ENCODE measurements at regions not wholly inside any gene's neighbourhood (a gene's known extent, or its start where the extent isn't known, plus 50 kb on each side); places are given as distances from the start of the nearest gene placed in this dataset.

DNA sequence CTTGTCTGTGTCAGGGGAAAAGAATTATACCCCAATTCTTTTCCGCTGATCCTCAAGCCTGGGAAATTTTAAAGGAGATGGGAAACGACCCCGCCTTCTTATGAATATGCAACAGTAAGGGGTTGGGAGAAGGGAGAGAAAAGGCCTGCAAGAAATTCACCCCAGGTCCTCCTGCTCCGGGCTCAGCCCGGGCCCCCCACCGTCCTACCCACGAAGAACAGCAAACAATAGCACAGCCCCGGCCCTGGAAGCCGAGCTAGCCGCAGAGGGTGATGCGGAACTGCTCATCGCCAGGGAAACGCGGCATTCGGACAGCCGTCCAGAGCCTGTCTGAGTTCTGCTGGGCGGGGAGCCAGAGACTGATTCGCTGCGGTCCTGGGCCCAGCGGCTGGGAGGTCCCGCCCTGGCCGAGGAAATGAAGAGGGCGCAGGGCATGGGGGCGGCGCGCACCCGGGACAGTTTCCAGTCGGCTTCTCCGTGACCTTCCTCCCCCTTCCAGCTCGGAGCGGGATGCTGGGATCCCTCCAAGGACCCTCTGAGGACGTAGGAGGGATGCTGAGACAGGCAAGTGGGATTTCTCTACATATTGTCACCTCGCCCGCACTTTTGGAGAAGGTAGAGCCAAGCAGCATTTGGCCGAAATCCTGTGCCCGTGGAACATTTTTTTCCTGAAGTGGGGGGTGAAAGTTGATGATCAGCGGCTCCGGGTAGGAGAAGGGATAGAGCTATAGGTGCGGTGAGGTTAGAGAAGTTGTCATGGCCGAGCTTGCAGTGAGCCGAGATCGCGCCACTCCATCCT, 82.3 kb upstream of the C1QTNF9B start:
- TF ChIP-seq, protein P1, sequence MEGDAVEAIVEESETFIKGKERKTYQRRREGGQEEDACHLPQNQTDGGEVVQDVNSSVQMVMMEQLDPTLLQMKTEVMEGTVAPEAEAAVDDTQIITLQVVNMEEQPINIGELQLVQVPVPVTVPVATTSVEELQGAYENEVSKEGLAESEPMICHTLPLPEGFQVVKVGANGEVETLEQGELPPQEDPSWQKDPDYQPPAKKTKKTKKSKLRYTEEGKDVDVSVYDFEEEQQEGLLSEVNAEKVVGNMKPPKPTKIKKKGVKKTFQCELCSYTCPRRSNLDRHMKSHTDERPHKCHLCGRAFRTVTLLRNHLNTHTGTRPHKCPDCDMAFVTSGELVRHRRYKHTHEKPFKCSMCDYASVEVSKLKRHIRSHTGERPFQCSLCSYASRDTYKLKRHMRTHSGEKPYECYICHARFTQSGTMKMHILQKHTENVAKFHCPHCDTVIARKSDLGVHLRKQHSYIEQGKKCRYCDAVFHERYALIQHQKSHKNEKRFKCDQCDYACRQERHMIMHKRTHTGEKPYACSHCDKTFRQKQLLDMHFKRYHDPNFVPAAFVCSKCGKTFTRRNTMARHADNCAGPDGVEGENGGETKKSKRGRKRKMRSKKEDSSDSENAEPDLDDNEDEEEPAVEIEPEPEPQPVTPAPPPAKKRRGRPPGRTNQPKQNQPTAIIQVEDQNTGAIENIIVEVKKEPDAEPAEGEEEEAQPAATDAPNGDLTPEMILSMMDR (IDR thresholded peaks at IDR 0.05; ENCODE audit: poor library complexity), result no peak
- TF ChIP-seq EZH2phosphoT487 (IDR thresholded peaks at IDR 0.05; ENCODE audit: low read depth, severe bottlenecking, unreplicated experiment), result no peak

Data from hepatocyte (in vitro differentiated cells).